ENCODE measurements at regions not wholly inside any gene's neighbourhood (a gene's known extent, or its start where the extent isn't known, plus 50 kb on each side); places are given as distances from the start of the nearest gene placed in this dataset.

DNA sequence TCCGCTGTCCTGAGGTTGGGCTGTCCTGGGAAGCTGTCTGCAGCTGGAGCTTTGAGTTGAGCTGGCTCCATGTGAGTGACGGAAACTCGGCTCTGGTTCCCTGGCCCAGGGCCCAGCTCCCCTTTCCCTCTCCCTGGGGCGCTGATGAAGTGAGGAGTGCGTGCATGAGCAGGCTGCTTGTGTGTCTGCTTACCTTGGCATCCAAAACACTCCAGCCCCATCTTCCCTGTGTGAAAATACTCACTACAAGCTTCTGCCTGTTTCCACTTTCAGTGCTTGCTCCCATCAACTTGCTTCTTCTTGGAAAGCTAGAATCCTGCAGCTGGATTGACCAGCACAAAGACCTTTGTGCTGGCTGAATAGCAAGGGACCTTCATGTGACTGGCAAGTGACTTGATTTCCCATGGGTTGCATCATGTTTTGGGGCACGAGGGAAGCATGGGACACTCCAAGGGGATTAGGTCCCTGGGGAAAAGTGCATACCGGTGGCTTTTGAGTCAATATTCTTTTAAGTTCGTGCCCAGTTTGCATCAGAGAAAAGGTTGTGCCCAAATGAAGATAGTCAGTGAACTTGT is 198.1 kb downstream of the GADD45G start:
- TF ChIP-seq, protein P1, sequence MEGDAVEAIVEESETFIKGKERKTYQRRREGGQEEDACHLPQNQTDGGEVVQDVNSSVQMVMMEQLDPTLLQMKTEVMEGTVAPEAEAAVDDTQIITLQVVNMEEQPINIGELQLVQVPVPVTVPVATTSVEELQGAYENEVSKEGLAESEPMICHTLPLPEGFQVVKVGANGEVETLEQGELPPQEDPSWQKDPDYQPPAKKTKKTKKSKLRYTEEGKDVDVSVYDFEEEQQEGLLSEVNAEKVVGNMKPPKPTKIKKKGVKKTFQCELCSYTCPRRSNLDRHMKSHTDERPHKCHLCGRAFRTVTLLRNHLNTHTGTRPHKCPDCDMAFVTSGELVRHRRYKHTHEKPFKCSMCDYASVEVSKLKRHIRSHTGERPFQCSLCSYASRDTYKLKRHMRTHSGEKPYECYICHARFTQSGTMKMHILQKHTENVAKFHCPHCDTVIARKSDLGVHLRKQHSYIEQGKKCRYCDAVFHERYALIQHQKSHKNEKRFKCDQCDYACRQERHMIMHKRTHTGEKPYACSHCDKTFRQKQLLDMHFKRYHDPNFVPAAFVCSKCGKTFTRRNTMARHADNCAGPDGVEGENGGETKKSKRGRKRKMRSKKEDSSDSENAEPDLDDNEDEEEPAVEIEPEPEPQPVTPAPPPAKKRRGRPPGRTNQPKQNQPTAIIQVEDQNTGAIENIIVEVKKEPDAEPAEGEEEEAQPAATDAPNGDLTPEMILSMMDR (IDR thresholded peaks at IDR 0.05) = no peak
- intact Hi-C loops (cut with DNase I, micrococcal nuclease) = no loop called here
- no peak overlapping the region for H3K4me3 ChIP-seq
- no peaks in the 10 kb centered on the region for H3K9me3 ChIP-seq
- ATAC-seq (no peak), DNase-seq (no peak)
- no peaks in the 10 kb centered on the region for H3K4me1 ChIP-seq (ENCODE audit: low read depth)
- no peaks in the 10 kb centered on the region for H3K36me3 ChIP-seq (ENCODE audit: low read depth)

DNA sequence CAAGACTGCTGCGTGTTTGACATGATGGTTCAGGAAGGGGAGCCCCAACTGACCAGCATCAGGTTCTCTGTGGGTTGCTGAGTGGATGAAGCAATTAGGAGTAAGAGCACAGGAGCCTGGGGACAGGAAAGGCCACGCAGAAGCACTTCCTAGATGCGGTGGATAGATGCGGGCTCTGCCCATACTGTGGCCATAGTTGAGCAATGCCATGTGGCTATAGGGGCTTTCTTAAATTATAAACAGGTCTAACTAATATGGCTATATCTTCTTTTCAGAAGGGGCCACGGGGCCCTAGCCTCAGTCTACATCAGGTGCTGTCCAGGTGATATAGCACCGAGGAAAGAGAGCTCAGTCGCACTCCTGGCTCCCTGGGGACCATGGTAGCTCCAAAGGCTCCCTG is 198.6 kb downstream of the GADD45G start:
- ATAC-seq (no peak), DNase-seq (no peak)
- no peak overlapping the region for H3K4me3 ChIP-seq
- intact Hi-C loops (cut with DNase I, micrococcal nuclease) = no loop called here
- H3K4me1 ChIP-seq (ENCODE audit: low read depth) = no peaks in the 10 kb centered on the region
- TF ChIP-seq, protein P1 (IDR thresholded peaks at IDR 0.05) = no peak
- H3K9me3 ChIP-seq = no peaks in the 10 kb centered on the region
- H3K36me3 ChIP-seq (ENCODE audit: low read depth) = no peaks in the 10 kb centered on the region

DNA sequence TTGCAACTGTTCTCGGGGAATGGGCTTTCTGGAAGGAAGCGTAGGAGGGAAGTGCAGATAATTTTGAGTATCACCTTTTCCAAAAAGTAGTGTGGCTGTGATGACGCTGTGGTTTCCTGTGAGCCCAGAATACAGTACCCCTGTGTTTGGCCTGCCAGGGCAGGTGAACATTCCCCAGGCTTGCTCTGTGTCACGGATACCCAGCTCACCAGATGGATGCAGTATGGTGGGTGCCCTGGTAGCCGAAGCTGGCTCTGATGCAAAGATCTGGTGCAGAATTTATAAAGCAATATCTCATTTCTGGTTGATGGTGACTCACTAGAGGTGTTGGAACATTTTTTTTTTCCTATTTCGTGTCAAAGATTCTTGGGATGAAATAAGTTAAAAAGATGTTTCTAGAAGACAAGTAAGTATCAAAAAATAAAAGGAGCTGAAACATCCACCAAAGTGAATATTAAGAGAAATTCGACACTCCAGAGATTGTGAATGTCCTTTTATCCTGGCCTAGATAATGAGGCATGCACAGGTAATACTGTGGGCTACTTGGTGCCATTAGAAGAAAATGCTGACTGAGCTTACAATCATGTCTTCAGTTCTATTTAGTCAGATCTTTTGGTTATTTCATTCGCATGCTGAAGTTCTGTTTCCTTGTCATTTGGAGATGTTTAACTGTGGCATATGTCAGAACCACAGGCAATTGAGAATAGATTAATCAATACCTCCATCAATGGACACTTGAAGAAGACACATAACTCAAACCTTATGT is 200.1 kb downstream of the GADD45G start:
- Histone ChIP-seq H3K9me3 (no peaks in the 10 kb centered on the region), H3K4me1 (ENCODE audit: low read depth) (no peaks in the 10 kb centered on the region), H3K36me3 (ENCODE audit: low read depth) (no peaks in the 10 kb centered on the region), H3K4me3 (no peak overlapping the region)
- DNase-seq (no peak), ATAC-seq (no peak)
- TF ChIP-seq, protein P1 (IDR thresholded peaks at IDR 0.05) = no peak
- intact Hi-C loops (cut with DNase I, micrococcal nuclease) = no loop called here

DNA sequence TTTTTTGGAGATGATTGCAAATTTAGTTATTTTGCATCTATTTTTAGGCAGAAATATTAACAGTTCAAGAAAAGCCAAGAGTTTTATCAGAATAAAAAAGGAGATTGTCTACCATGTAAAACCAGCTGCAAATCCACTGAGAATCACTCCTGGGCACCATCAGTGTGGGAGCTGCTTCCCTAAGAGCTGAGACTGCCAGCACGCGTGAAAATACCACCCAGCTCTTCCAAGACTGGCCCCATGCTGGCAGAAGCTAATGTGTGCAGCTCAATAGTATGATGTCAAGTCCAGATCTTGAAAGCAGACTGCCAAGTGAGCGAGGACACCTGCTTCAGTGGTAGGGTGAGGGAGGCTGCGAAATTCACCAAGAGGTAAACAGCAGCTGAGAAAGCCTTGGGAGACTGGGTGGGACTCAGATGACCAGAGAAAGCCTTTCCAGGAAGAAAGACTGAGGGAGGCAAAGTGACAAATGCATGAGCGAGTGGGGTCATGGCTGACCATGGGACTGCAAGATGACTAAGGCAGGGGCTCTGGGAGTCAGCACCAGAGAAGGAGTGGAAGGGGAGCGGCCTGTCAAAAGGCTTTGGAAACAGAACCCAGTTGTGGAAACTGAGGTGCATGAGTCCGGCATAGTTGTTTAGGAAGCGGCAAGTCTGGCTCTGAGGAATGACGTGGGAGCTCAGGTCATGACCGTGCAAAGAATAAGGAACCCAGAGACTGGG is 200.9 kb downstream of the GADD45G start:
- intact Hi-C loops (cut with DNase I, micrococcal nuclease) = no loop called here
- Histone ChIP-seq H3K9me3 (no peaks in the 10 kb centered on the region), H3K36me3 (ENCODE audit: low read depth) (no peaks in the 10 kb centered on the region), H3K4me3 (no peak overlapping the region), H3K4me1 (ENCODE audit: low read depth) (no peaks in the 10 kb centered on the region)
- TF ChIP-seq, protein P1 (IDR thresholded peaks at IDR 0.05) = no peak
- ATAC-seq (no peak), DNase-seq (no peak)

DNA sequence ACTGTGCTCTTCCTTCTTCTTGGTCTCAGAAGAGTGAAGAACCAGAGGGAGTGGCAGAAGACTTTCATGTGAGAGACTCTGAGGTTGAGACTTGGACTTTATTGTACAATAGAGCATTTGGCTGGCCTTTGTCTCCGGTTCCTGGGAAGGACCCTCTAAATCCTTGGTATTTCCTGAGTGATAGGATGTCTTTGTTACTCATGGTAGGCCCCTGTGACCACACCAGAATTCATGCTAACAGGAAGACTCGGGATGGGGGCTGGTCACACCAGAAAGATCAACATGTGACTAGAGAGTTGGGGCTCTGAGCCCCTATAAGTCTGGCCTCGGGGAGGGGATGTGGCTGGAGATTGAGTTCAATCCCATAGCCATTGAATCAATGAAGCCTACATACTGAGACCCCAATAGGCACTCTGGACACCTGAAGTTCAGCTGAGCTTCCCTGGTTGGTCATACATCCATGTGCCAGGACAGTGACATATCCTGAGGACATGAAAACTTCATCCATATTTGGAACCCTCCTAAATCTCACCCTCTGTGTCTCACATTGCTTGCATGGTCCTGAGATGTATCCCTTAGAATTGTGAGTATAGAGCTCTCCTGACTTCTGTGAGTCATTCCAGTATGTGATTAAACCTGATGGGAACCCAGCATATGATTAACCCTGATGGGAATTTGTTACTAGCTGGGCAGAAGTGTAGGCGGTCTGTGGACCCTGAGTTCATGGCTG is 201.7 kb downstream of the GADD45G start:
- Histone ChIP-seq H3K4me3 (no peak overlapping the region), H3K4me1 (ENCODE audit: low read depth) (no peaks in the 10 kb centered on the region), H3K36me3 (ENCODE audit: low read depth) (no peaks in the 10 kb centered on the region), H3K9me3 (no peaks in the 10 kb centered on the region)
- intact Hi-C loops (cut with DNase I, micrococcal nuclease) = no loop called here
- DNase-seq = no peak
- ATAC-seq = no peak
- TF ChIP-seq, protein P1 (IDR thresholded peaks at IDR 0.05) = no peak
